Mesenchymal stem cell (in vitro differentiated cells and primary cell): ENCODE measurements at regions not wholly inside any gene's neighbourhood (a gene's known extent, or its start where the extent isn't known, plus 50 kb on each side); places are given as distances from the start of the nearest gene placed in this dataset.

Experiments used
- DNase-seq: peaks from one replicate; pipeline ENCODE4 v3.0.0-alpha.2; 2013
- H2AFZ ChIP-seq: one replicate; pipeline ENCODE4 v1.6.1; 2013; ENCODE audit warnings: low read depth, mild to moderate bottlenecking, control low read depth, inconsistent platforms, low read length, moderate library complexity
- H2AK5ac ChIP-seq: 2 replicates; pipeline ENCODE4 v1.6.1; 2013; ENCODE audit warnings: low read length, moderate library complexity, mild to moderate bottlenecking, inconsistent platforms; ENCODE audit not compliant: severe bottlenecking
- H2BK120ac ChIP-seq: one replicate; pipeline ENCODE4 v1.6.1; 2013; ENCODE audit warnings: low read depth, mild to moderate bottlenecking, inconsistent platforms, low read length, moderate library complexity
- H2BK12ac ChIP-seq, 2 experiments: one replicate each; pipeline ENCODE4 v1.6.1; 2013; ENCODE audit warnings: inconsistent platforms in 2 of 2, low read length in 2 of 2, mild to moderate bottlenecking in 2 of 2, moderate library complexity in 2 of 2, control low read depth in 1 of 2
- H2BK15ac ChIP-seq: one replicate; pipeline ENCODE4 v1.6.1; 2013; ENCODE audit warnings: mild to moderate bottlenecking, low read depth, inconsistent platforms; ENCODE audit not compliant: poor library complexity, severe bottlenecking
- H2BK5ac ChIP-seq: 2 replicates; pipeline ENCODE4 v1.6.1; 2013; ENCODE audit warnings: low read depth, mild to moderate bottlenecking, low read length, control low read depth, inconsistent platforms; ENCODE audit not compliant: poor library complexity, severe bottlenecking
- H3K14ac ChIP-seq, 2 experiments: one replicate each; pipeline ENCODE4 v1.6.1; 2013; ENCODE audit warnings: inconsistent platforms in 2 of 2, low read length in 2 of 2, control low read depth in 1 of 2, mild to moderate bottlenecking in 1 of 2, moderate library complexity in 1 of 2
- H3K18ac ChIP-seq, 2 experiments: one replicate each; pipeline ENCODE4 v1.6.1; 2013; ENCODE audit warnings: inconsistent platforms in 2 of 2, low read length in 2 of 2, control low read depth in 1 of 2, low read depth in 1 of 2, mild to moderate bottlenecking in 1 of 2
- H3K23ac ChIP-seq, 2 experiments: one replicate each; pipeline ENCODE4 v1.6.1; 2013; ENCODE audit warnings: inconsistent platforms in 2 of 2, low read length in 2 of 2, mild to moderate bottlenecking in 2 of 2, moderate library complexity in 2 of 2, control low read depth in 1 of 2
- H3K27ac ChIP-seq: 2 replicates; pipeline ENCODE4 v1.5.1; 2013; ENCODE audit warnings: mild to moderate bottlenecking, moderate library complexity, low read length, control low read depth, inconsistent platforms; ENCODE audit not compliant: poor library complexity, severe bottlenecking
- H3K27me3 ChIP-seq, 2 experiments: 2 replicates each; pipeline versions ENCODE4 v1.6.1 to v1.7.0; 2013; ENCODE audit warnings: low read length in 2 of 2, mild to moderate bottlenecking in 2 of 2, moderate library complexity in 2 of 2, control low read depth in 1 of 2, inconsistent platforms in 1 of 2; ENCODE audit not compliant: control insufficient read depth in 1 of 2, insufficient read depth in 1 of 2
- H3K36me3 ChIP-seq, 2 experiments: 2 replicates each; pipeline versions ENCODE4 v1.6.1 to v1.7.0; 2013; ENCODE audit warnings: low read length in 2 of 2, control low read depth in 1 of 2, inconsistent platforms in 1 of 2, low read depth in 1 of 2, mild to moderate bottlenecking in 1 of 2; ENCODE audit not compliant: insufficient read depth in 2 of 2, control insufficient read depth in 1 of 2
- H3K4ac ChIP-seq, 2 experiments: one replicate each; pipeline ENCODE4 v1.6.1; 2013; ENCODE audit warnings: inconsistent platforms in 2 of 2, low read length in 2 of 2, mild to moderate bottlenecking in 2 of 2, moderate library complexity in 2 of 2, control low read depth in 1 of 2, low read depth in 1 of 2
- H3K4me1 ChIP-seq: 2 replicates; pipeline ENCODE4 v1.6.1; 2013; ENCODE audit warnings: low read depth, low read length, control low read depth; ENCODE audit not compliant: control insufficient read depth, insufficient read depth
- H3K4me2 ChIP-seq: 2 replicates; pipeline ENCODE4 v1.6.1; 2013; ENCODE audit warnings: low read length, mild to moderate bottlenecking, inconsistent platforms; ENCODE audit not compliant: poor library complexity, severe bottlenecking
- H3K4me3 ChIP-seq, 2 experiments: 2 replicates each; pipeline versions ENCODE4 v1.5.1 to v1.7.0; 2013; ENCODE audit warnings: low read length in 2 of 2, mild to moderate bottlenecking in 2 of 2, control low read depth in 1 of 2, low read depth in 1 of 2; ENCODE audit not compliant: insufficient read depth in 1 of 2
- H3K79me1 ChIP-seq: replicated peaks from 2 replicates; pipeline ENCODE4 v1.6.1; 2013; ENCODE audit warnings: mild to moderate bottlenecking, control low read depth, low read length, inconsistent platforms; ENCODE audit not compliant: poor library complexity, severe bottlenecking
- H3K9ac ChIP-seq: 2 replicates; pipeline ENCODE4 v1.7.0; 2013; ENCODE audit warnings: mild to moderate bottlenecking, low read length, moderate library complexity
- H3K9me3 ChIP-seq: 2 replicates; pipeline ENCODE4 v1.7.0; 2013; ENCODE audit warnings: mild to moderate bottlenecking, low read length; ENCODE audit not compliant: control insufficient read depth
- H4K8ac ChIP-seq: one replicate; pipeline ENCODE4 v1.6.1; 2013; ENCODE audit warnings: inconsistent platforms, mild to moderate bottlenecking, low read length, moderate library complexity
- H4K91ac ChIP-seq: one replicate; pipeline ENCODE4 v1.6.1; 2013; ENCODE audit warnings: mild to moderate bottlenecking, low read length, inconsistent platforms
- WGBS: methylation state at CpG from one replicate; pipeline ENCODE4 v1.1.7; 2013; ENCODE audit warnings: mixed read lengths; 5-methylcytosine and 5-hydroxymethylcytosine counted together

DNA sequence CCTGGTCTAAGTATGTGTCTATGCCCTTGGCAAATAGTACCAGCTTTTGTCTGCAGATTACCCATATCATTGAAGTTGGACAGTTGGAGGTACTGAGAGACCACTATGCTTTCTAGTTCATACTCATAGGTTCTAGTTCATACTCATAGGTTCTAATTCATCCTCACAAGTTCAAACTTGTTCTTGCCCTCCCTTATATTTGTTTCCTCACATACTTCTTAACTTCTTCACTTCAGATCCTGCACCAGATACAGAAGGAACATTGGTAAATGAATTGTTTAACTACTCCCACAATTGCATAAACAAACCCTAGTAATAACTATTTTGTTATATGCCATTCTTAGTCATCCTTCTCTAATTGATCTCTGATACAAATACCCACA, 172.2 kb downstream of the SLITRK1 start:
- no peaks in the 10 kb centered on the region for H3K9me3 ChIP-seq
- no peak overlapping the region for H3K4ac ChIP-seq
- no peak overlapping the region for H2BK15ac ChIP-seq
- H3K14ac ChIP-seq = no peak overlapping the region
- no peak overlapping the region for H2AK5ac ChIP-seq
- no peak overlapping the region for H4K91ac ChIP-seq
- H3K9ac ChIP-seq = no peak overlapping the region
- no peak overlapping the region for H2BK120ac ChIP-seq
- no peak overlapping the region for H2BK12ac ChIP-seq
- no peaks in the 10 kb centered on the region for H3K36me3 ChIP-seq
- H3K18ac ChIP-seq = no peak overlapping the region
- no peaks in the 10 kb centered on the region for H3K79me1 ChIP-seq
- no peak overlapping the region for H4K8ac ChIP-seq
- H3K23ac ChIP-seq = no peak overlapping the region
- DNase-seq = no peak
- H3K4me3 ChIP-seq = no peak overlapping the region
- H3K27ac ChIP-seq = no peak overlapping the region
- no peak overlapping the region for H3K4me2 ChIP-seq
- H3K27me3 ChIP-seq = no peaks in the 10 kb centered on the region
- no peak overlapping the region for H2BK5ac ChIP-seq
- no peaks in the 10 kb centered on the region for H3K4me1 ChIP-seq
- no peak overlapping the region for H2AFZ ChIP-seq

DNA sequence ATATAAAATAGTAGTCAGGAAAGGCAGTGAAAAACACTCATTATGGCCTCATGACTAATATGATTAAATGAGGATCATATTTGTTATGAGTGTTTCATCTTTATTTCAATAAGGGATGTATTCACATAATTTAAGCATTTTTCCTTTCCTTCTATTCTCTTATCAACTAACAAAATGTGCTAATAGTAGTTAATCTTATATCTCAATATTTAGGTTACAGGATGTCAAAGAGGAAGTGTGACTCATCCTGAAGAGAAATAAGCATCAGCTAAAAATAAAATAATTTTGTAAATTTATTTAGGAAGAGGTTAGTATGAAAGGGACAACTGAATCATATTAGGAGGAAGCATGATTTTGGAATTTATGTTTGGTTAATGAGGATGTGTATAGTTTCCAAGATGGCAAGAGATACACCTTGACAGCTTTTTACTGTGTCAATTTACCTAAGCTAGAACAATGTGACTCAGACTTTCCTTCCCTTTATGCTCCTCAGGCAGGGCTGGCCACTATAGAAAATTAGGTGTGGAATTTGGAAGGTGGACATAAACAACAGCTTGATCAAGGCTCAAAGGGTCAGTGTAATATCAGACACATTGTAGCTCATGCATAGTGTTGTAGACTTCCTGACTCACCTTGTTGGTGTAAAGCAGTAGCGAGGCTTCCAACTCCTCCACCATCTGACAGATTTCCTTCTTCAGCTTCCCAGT, 172.7 kb downstream of the SLITRK1 start:
- no peak overlapping the region for H3K4me2 ChIP-seq
- H2BK5ac ChIP-seq = no peak overlapping the region
- H2BK120ac ChIP-seq = no peak overlapping the region
- H3K4ac ChIP-seq = no peak overlapping the region
- no peak overlapping the region for H3K4me3 ChIP-seq
- no peak overlapping the region for H2BK12ac ChIP-seq
- H3K9ac ChIP-seq = no peak overlapping the region
- H3K23ac ChIP-seq = no peak overlapping the region
- H3K27me3 ChIP-seq = no peaks in the 10 kb centered on the region
- H3K9me3 ChIP-seq = no peaks in the 10 kb centered on the region
- H2AK5ac ChIP-seq = no peak overlapping the region
- no peak overlapping the region for H3K14ac ChIP-seq
- H2BK15ac ChIP-seq = no peak overlapping the region
- H3K4me1 ChIP-seq = no peaks in the 10 kb centered on the region
- H3K27ac ChIP-seq = no peak overlapping the region
- no peak for DNase-seq
- no peak overlapping the region for H2AFZ ChIP-seq
- no peaks in the 10 kb centered on the region for H3K79me1 ChIP-seq
- WGBS = no CpG with 5 or more reads among the region's 1 CpG
- H4K8ac ChIP-seq = no peak overlapping the region
- no peak overlapping the region for H3K18ac ChIP-seq
- H3K36me3 ChIP-seq = no peaks in the 10 kb centered on the region
- no peak overlapping the region for H4K91ac ChIP-seq

DNA sequence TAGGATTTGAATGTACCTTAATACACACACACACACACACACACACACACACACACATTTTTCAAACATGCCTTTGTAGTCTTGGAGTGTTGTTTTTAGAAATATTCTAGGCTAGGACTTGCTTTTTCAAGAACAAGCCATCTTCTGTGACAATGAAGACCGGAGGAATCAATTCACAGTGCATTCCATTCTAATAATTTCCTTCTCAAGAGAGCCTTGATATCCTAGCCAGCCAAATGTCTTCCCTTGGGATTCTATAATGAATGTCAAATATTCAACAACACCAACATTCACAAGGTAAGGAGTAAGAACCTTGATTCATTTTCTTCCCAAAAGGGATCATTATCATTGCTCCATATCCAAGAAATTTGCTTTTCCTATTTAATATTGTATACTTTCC, 180.3 kb downstream of the SLITRK1 start:
- no peaks in the 10 kb centered on the region for H3K27me3 ChIP-seq
- no peaks in the 10 kb centered on the region for H3K36me3 ChIP-seq
- no peak overlapping the region for H2AFZ ChIP-seq
- WGBS = 84% methylated on average over 1 of the region's 1 CpG
- H3K23ac ChIP-seq = no peak overlapping the region
- no peaks in the 10 kb centered on the region for H3K79me1 ChIP-seq
- no peak overlapping the region for H2BK15ac ChIP-seq
- no peak overlapping the region for H3K4me3 ChIP-seq
- no peak overlapping the region for H3K27ac ChIP-seq
- H4K91ac ChIP-seq = no peak overlapping the region
- no peak overlapping the region for H4K8ac ChIP-seq
- peaks cover 3% of the 10 kb centered on the region for H3K9me3 ChIP-seq
- no peak overlapping the region for H2AK5ac ChIP-seq
- no peak overlapping the region for H2BK120ac ChIP-seq
- no peak overlapping the region for H2BK12ac ChIP-seq
- H3K4me2 ChIP-seq = no peak overlapping the region
- H3K9ac ChIP-seq = no peak overlapping the region
- no peak overlapping the region for H3K14ac ChIP-seq
- H3K4me1 ChIP-seq = no peaks in the 10 kb centered on the region
- DNase-seq = no peak
- H3K4ac ChIP-seq = no peak overlapping the region
- H3K18ac ChIP-seq = no peak overlapping the region
- H2BK5ac ChIP-seq = no peak overlapping the region

DNA sequence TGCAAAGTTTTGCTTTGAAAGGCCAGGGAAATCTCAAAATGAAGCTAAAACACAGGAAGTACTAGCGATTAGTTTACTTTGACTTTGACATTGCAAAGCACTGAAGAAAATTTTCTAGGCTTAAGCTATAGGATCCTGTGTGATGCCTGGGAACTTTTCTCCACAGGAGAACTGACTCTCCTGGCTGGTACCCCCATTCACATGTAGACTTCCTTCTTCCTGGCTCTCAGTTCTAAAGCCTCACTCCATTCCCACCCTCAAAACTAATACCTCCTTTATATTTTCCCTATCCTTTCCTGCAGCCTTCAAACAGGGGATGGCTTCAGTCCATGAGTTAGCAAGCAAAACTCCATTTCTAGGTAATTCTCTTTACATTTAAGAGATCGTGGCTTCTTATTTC, 189.5 kb downstream of the SLITRK1 start:
- no peak overlapping the region for H2AK5ac ChIP-seq
- no peaks in the 10 kb centered on the region for H3K36me3 ChIP-seq
- H2BK12ac ChIP-seq = no peak overlapping the region
- H4K91ac ChIP-seq = no peak overlapping the region
- H3K4ac ChIP-seq = no peak overlapping the region
- H3K4me3 ChIP-seq = no peak overlapping the region
- H3K9ac ChIP-seq = no peak overlapping the region
- H3K23ac ChIP-seq = no peak overlapping the region
- H3K9me3 ChIP-seq = no peaks in the 10 kb centered on the region
- no peak overlapping the region for H4K8ac ChIP-seq
- H2BK5ac ChIP-seq = no peak overlapping the region
- H3K4me1 ChIP-seq = no peaks in the 10 kb centered on the region
- H3K14ac ChIP-seq = no peak overlapping the region
- no peak overlapping the region for H2AFZ ChIP-seq
- H3K18ac ChIP-seq = no peak overlapping the region
- WGBS = 81% methylated on average over 2 of the region's 2 CpGs
- H3K27me3 ChIP-seq = no peaks in the 10 kb centered on the region
- H3K4me2 ChIP-seq = no peak overlapping the region
- H3K27ac ChIP-seq = no peak overlapping the region
- no peak overlapping the region for H2BK120ac ChIP-seq
- no peak overlapping the region for H2BK15ac ChIP-seq
- no peaks in the 10 kb centered on the region for H3K79me1 ChIP-seq
- DNase-seq = no peak
